ENCODE measurements at regions not wholly inside any gene's neighbourhood (a gene's known extent, or its start where the extent isn't known, plus 50 kb on each side); places are given as distances from the start of the nearest gene placed in this dataset.
"Not testable (repeated sequence)": the region's sequence is repeated elsewhere in the genome, so short reads cannot be mapped to it uniquely, and the experiment has no call there.

DNA sequence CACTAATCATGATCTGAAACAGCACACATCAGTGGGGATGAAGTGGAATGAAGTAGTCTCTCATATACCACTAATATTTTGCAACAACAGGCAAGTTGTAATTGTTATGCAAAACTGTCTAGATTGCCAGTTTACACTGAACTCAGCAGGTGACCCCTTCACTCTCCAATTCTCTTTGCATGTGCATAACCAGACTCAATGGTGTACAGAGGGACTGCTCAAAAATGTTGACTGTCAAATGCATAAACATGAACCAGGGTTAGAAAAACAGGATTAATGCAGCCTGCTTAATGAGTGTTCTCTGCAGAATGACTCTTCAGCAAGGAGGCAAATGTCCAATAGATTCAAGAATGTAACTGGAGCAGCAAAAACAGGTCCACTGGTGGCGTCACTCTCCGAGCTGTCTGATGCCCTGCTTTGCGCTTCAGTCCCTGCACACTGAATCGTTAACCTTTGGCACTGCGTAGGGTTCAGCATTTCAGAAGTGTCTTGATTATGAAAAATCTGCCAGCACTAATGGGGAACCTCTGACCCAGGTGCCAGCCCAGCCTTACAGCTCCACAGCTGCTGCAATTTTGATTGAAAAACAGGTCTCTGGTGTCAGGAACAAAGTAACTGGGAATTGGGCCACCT is 209.3 kb downstream of the TDRD15 start:
- no peak for DNase-seq (ENCODE audit: low spot score)

DNA sequence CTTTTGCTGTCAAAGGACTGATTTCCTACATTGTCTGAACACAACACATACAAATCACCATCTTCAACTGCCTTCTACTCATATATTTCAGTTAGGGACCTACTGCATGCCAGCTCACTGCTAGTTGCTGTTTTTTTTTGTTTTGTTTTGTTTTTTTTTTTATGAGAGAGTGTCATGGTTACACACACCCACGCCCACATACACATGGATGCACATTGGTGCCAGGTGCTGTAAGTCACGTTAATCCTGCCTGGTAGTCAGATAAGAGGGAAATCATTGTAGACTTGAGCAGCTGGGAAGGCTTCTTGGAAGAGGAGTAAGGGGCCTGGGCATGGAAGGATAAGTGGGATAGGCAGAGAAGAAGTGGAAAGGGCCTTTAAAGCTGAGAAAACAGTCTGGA is 209.9 kb downstream of the TDRD15 start:
- DNase-seq (ENCODE audit: low spot score): no peak

DNA sequence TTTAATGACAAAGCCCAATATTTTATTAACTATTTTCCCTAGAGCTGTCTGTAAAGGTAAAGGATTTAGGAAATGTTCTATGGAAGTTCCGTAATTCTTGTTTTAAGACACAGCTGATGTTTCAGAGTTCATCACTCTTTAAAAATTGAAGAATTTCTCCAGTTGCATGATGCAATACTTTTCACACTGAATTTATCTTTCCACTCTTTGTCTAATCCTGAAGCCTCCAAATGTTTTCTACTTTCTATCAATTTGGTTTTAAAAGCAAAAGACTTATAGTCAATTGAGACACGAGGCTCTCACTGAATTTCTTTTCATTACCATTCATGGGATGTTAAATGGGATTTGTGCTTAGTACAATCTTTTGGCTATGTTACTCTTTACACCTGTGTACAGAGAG is 223.2 kb downstream of the TDRD15 start:
- no peak for DNase-seq (ENCODE audit: low spot score)

- no peak for DNase-seq (ENCODE audit: low spot score)
Observed at GRCh38 chr2:21353879-21354679, 230.3 kb downstream of the TDRD15 start.

DNA sequence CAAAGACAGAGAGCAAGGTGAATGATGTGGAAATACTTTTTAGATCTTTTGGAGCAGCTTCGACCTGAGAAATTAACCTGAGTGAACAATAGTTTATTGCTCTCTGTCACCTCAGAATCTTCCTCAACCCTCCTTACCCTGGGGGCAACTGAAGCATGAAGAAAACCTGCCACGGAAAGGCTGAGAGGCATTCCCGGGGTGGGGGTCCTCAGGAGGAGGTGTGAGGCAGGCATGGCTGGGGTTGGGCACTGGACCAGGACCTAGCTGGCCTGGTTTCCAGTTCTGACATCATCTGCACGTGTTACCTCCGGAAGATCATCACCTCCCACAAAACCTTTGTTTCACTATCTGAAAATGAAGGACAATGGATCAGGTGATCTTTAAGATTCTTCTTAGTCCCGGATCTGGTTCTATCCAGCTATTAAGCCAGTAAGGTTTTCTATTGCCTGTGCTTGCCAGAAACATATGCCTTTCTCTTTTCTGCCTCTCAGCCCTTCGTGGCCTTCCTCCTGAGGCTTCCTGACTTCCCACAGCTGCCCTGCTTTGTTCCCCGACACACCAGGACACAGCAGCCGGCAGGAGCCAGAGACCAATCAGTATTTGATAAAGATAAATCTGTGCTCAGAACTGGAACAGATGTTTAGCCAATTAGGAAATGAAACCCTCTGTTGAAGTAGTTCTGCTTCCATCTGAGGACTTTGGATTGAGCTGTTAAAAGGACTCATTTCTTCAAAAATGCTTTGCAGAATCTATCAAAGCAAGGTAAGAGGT is 232.5 kb downstream of the TDRD15 start:
- no peak for DNase-seq (ENCODE audit: low spot score)

- no peak for DNase-seq (ENCODE audit: low spot score)
Observed at GRCh38 chr2:21356857-21357255, 233.1 kb downstream of the TDRD15 start.

- DNase-seq (ENCODE audit: low spot score): no peak
Observed at GRCh38 chr2:21358976-21359375, 235.2 kb downstream of the TDRD15 start.

GRCh38 chr2:21361384-21361783 is 237.6 kb downstream of the TDRD15 start:
- DNase-seq (ENCODE audit: low spot score): no peak

DNA sequence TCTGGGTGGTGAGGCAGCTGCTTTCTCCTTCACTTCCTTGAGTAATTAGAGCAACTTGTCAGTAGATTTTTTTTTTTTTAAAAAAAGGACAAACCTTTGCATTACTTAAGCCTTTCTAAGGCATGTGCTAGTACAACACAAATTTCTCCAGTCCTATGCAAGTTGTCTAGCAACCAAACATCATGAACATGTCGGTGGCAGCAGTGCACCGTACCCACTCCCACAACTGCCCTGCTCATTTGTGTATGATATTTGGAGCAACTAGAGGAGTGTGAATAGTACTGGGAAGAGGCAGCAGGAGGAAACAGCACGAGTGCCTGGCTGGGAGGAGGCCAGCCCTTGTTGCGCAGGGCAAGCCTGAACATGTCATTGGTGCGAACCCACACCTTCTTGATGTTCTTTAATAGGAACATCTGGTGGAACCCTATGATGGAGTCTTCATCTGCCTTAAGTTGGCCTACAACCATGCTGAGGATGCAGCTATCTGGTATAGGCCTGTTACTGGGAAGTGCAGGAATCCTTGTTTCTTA is 238.3 kb downstream of the TDRD15 start:
- no peak for DNase-seq (ENCODE audit: low spot score)

GRCh38 chr2:21363364-21363763 is 239.6 kb downstream of the TDRD15 start:
- DNase-seq (ENCODE audit: low spot score): no peak

DNA sequence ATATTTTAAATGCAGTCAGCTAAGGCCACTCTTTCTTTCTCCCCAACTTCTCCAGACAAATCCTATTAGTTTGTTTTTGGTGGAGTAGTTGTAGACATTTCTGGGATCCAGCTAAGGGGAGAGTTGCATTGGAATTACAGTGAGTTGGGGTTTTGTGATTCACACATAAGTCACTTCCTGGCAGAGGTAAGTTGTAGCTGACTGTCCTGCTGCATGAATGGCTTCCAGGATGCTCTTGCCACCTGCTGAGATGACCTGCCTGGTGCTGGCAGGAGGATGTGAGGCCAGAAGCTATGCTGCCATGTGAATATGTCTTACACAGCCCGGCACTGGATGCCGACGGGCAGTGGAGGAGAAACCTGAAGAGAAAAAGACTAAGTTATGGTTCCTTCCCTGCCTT is 243.7 kb downstream of the TDRD15 start:
- DNase-seq (ENCODE audit: low spot score): no peak

- no peak for DNase-seq (ENCODE audit: low spot score)
Observed at GRCh38 chr2:21369787-21370186, 246.0 kb downstream of the TDRD15 start.

- no peak for DNase-seq (ENCODE audit: low spot score)
Observed at GRCh38 chr2:21371499-21372003, 247.8 kb downstream of the TDRD15 start.

GRCh38 chr2:21372654-21373053 is 248.9 kb downstream of the TDRD15 start:
- DNase-seq (ENCODE audit: low spot score): no peak

GRCh38 chr2:21376864-21377263 is 253.1 kb downstream of the TDRD15 start:
- DNase-seq (ENCODE audit: low spot score): no peak

DNA sequence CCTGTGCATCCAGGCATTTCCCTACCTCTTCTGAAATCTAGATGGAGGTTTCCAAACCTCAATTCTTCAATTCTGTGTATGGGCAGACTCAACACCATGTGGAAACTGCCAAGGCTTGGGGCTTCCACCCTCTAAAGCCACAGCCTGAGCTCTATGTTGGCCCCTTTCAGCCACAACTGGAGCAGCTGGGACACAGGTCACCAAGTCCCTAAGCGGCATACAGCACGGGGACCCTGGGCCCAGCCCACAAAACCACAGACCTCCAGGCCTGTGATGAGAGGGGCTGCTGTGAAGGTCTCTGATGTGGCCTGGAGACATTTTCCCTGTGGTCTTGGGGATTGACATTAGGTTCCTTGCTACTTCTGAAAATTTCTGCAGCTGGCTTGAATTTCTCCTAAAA is 255.4 kb downstream of the TDRD15 start:
- DNase-seq (ENCODE audit: low spot score): no peak

DNA sequence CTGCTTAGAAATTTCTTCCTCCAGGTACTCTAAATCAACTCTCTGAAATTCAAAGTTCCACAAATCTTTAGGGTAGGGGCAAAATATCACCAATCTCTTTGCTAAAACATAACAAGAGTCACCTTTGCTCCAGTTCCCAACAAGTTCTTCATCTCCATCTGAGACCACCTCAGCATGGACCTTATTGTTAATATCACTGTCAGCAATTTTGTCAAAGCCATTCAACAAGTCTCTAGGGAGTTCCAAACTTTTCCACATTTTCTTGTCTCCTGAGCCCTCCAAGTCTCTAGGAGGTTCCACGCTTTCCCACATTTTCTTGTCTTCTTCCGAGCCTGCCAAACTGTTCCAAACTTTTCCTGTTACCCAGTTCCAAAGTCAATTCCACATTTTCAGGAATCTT is 255.9 kb downstream of the TDRD15 start:
- DNase-seq (ENCODE audit: low spot score): not testable (repeated sequence)

- no peak for DNase-seq (ENCODE audit: low spot score)
Observed at GRCh38 chr2:21381421-21381820, 257.7 kb downstream of the TDRD15 start.

GRCh38 chr2:21382701-21383520 is 259.1 kb downstream of the TDRD15 start:
- no peak for DNase-seq (ENCODE audit: low spot score)

DNA sequence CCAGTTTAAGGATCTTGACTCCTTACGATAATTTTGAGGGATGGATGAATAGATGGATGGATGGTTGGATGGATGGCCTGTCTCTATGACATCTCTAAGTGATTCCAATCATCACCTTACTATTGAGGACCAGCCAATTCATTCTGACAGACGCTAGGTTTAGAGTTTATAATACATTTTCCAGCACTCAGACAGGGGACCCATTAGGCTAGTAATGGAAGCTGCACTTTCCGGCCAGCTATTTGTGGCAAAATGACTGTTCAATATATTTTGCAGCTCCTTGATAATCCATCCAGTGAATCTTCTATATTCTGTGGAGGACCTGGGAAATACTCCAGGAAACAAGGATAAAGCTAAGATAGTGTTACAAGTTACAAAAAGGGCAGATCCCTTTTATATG is 262.9 kb downstream of the TDRD15 start:
- no peak for DNase-seq (ENCODE audit: low spot score)

DNA sequence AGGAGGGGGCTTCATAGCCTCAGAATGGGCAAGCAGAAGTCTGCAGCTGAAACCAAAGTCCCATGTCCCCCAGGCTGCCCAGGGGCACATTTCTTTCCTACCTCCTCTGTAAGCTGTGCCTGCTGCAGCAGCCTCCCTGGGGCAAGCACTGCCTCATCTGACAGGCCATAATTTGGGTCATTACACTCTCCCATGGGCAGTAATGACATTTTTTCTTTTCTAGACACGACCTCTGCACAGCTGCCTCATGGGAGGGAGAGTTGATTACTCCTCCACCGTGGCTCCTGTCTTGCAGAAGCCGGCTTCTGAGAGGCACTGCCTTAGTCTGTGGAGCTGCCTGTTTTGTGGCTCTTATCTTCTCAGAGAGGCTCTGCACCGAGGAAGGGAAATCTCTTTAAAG is 268.9 kb downstream of the TDRD15 start:
- DNase-seq (ENCODE audit: low spot score): no peak

GRCh38 chr2:21393173-21393572 is 269.4 kb downstream of the TDRD15 start:
- DNase-seq (ENCODE audit: low spot score): no peak

All from germinal center (tissue), 1 donor.